Tibial nerve (tissue), 4 donors: ENCODE measurements at regions not wholly inside any gene's neighbourhood (a gene's known extent, or its start where the extent isn't known, plus 50 kb on each side); places are given as distances from the start of the nearest gene placed in this dataset.

ENCODE experiments used
- DNase-seq, 2 donors: peaks; one replicate each; pipeline ENCODE4 v3.0.0-alpha.2; 2019; ENCODE audit warnings: low spot score in 2 of 2
- H3K27ac ChIP-seq, 4 donors: fragments of 200-600 bp; sonication (generic) in 3 of 4; one replicate each; pipeline ENCODE4 v1.5.1; 2017 to 2019; ENCODE audit warnings: mild to moderate bottlenecking in 1 of 4
- H3K27me3 ChIP-seq, 2 donors: fragments of 200-600 bp; sonication (generic) in 1 of 2; one replicate each; pipeline versions ENCODE4 v1.5.1 to v1.6.0; 2017 to 2019
- H3K36me3 ChIP-seq, 3 donors: fragments of 200-600 bp; sonication (generic); one replicate each; pipeline ENCODE4 v1.5.1; 2018 to 2019
- H3K4me1 ChIP-seq, 4 donors: fragments of 200-600 bp; sonication (generic) in 3 of 4; one replicate each; pipeline ENCODE4 v1.5.1; 2017 to 2019
- H3K4me3 ChIP-seq, 4 donors: fragments of 200-600 bp; sonication (generic) in 3 of 4; one replicate each; pipeline ENCODE4 v1.5.1; 2017 to 2019; ENCODE audit warnings: mild to moderate bottlenecking in 1 of 4, moderate library complexity in 1 of 4
- H3K9me3 ChIP-seq, 4 donors: fragments of 200-600 bp; sonication (generic) in 3 of 4; one replicate each; pipeline ENCODE4 v1.5.1; 2017 to 2019
- CTCF ChIP-seq, 5 experiments: fragments of 200-600 bp in 3 of 5; fragments of 450-650 bp in 2 of 5; sonication (generic) in 3 of 5; IDR thresholded peaks; one replicate each; pipeline ENCODE4 v1.5.1; 2016 to 2019; ENCODE audit warnings: antibody characterized with exemption in 5 of 5, mild to moderate bottlenecking in 3 of 5, moderate library complexity in 2 of 5
- EP300 ChIP-seq, 2 donors: sonication (generic); formaldehyde crosslinking; IDR thresholded peaks; one replicate each; pipeline ENCODE4 v1.6.1; 2017; ENCODE audit warnings: antibody characterized with exemption in 2 of 2, mild to moderate bottlenecking in 1 of 2
- POLR2A ChIP-seq, 2 donors: fragments of 450-650 bp; IDR thresholded peaks; one replicate each; pipeline ENCODE4 v1.6.1; 2017; ENCODE audit warnings: antibody characterized with exemption in 2 of 2, mild to moderate bottlenecking in 2 of 2, moderate library complexity in 2 of 2
- WGBS, 2 donors: methylation state at CpG; one replicate each; pipeline ENCODE4 v1.1.5; 2018; 5-methylcytosine and 5-hydroxymethylcytosine counted together

- H3K36me3 ChIP-seq: no peaks in the 10 kb centered on the region
- DNase-seq: peak in 1 of 2 donors; percentile 20
- no peaks in the 10 kb centered on the region for H3K4me1 ChIP-seq
- H3K9me3 ChIP-seq: peaks cover 0 to 4% (median 0%) of the 10 kb centered on the region in 4 donors
- WGBS, 2 donors: 46 to 50% methylated on average over 4 of the region's 4 CpGs
- TF ChIP-seq EP300 (IDR thresholded peaks at IDR 0.05) (no peak), CTCF (IDR thresholded peaks at IDR 0.05) (no peak), POLR2A (IDR thresholded peaks at IDR 0.05) (no peak)
- no peak overlapping the region for H3K27ac ChIP-seq
- no peak overlapping the region for H3K4me3 ChIP-seq
- H3K27me3 ChIP-seq: no peaks in the 10 kb centered on the region
Observed at GRCh38 chr4:113849771-113850170, 88.2 kb upstream of the CAMK2D start.

- H3K9me3 ChIP-seq: peaks cover 0 to 4% (median 0%) of the 10 kb centered on the region in 4 donors
Observed at GRCh38 chr4:113847710-113848109, 86.2 kb upstream of the CAMK2D start.

GRCh38 chr4:113846433-113846832, 84.9 kb upstream of the CAMK2D start:
- no peaks in the 10 kb centered on the region for H3K4me1 ChIP-seq
- 97 to 98% methylated on average over 4 of the region's 4 CpGs for WGBS, 2 donors
- H3K27ac ChIP-seq: no peak overlapping the region
- no peak for DNase-seq
- no peak overlapping the region for H3K4me3 ChIP-seq
- TF ChIP-seq CTCF (IDR thresholded peaks at IDR 0.05): no peak
- TF ChIP-seq POLR2A (IDR thresholded peaks at IDR 0.05): no peak
- no peak for TF ChIP-seq EP300 (IDR thresholded peaks at IDR 0.05)
- H3K27me3 ChIP-seq: no peaks in the 10 kb centered on the region
- H3K36me3 ChIP-seq: no peaks in the 10 kb centered on the region
- H3K9me3 ChIP-seq: no peaks in the 10 kb centered on the region

More at GRCh38 chr4:113847710-113848109, 86.2 kb upstream of the CAMK2D start:
- no peak for TF ChIP-seq POLR2A (IDR thresholded peaks at IDR 0.05)
- no peak for TF ChIP-seq CTCF (IDR thresholded peaks at IDR 0.05)
- TF ChIP-seq EP300 (IDR thresholded peaks at IDR 0.05): no peak
- Histone ChIP-seq H3K27me3 (no peaks in the 10 kb centered on the region), H3K36me3 (no peaks in the 10 kb centered on the region), H3K4me3 (no peak overlapping the region), H3K4me1 (no peaks in the 10 kb centered on the region), H3K27ac (no peak overlapping the region)
- WGBS, 2 donors: 83 to 94% methylated on average over 5 of the region's 5 CpGs
- no peak for DNase-seq

GRCh38 chr4:113845138-113845537, 83.6 kb upstream of the CAMK2D start:
- 66 to 70% methylated on average over 5 of the region's 5 CpGs for WGBS, 2 donors
- no peak for DNase-seq

GRCh38 chr4:113844369-113844768, 82.8 kb upstream of the CAMK2D start:
- Histone ChIP-seq H3K4me3 (no peak overlapping the region), H3K27me3 (no peaks in the 10 kb centered on the region), H3K27ac (no peak overlapping the region), H3K4me1 (no peaks in the 10 kb centered on the region), H3K36me3 (no peaks in the 10 kb centered on the region), H3K9me3 (no peaks in the 10 kb centered on the region)
- TF ChIP-seq EP300 (IDR thresholded peaks at IDR 0.05): no peak
- no peak for TF ChIP-seq CTCF (IDR thresholded peaks at IDR 0.05)
- no peak for TF ChIP-seq POLR2A (IDR thresholded peaks at IDR 0.05)
- WGBS, 2 donors: 53 to 55% methylated on average over 2 of the region's 2 CpGs
- DNase-seq: no peak

More at GRCh38 chr4:113845138-113845537, 83.6 kb upstream of the CAMK2D start:
- Histone ChIP-seq H3K4me1 (no peaks in the 10 kb centered on the region), H3K27ac (no peak overlapping the region), H3K36me3 (no peaks in the 10 kb centered on the region), H3K9me3 (no peaks in the 10 kb centered on the region), H3K27me3 (no peaks in the 10 kb centered on the region), H3K4me3 (no peak overlapping the region)
- TF ChIP-seq POLR2A (IDR thresholded peaks at IDR 0.05): no peak
- no peak for TF ChIP-seq EP300 (IDR thresholded peaks at IDR 0.05)

GRCh38 chr4:113840861-113841260, 79.3 kb upstream of the CAMK2D start:
- no peak for DNase-seq
- Histone ChIP-seq H3K4me1 (no peaks in the 10 kb centered on the region), H3K4me3 (no peak overlapping the region), H3K27ac (no peak overlapping the region), H3K36me3 (no peaks in the 10 kb centered on the region), H3K9me3 (no peaks in the 10 kb centered on the region), H3K27me3 (no peaks in the 10 kb centered on the region)
- WGBS, 2 donors: 90 to 92% methylated on average over 2 of the region's 2 CpGs
- TF ChIP-seq EP300 (IDR thresholded peaks at IDR 0.05): no peak
- TF ChIP-seq CTCF (IDR thresholded peaks at IDR 0.05): no peak
- no peak for TF ChIP-seq POLR2A (IDR thresholded peaks at IDR 0.05)
